Fibroblast of villous mesenchyme (primary cell): ENCODE measurements at regions not wholly inside any gene's neighbourhood (a gene's known extent, or its start where the extent isn't known, plus 50 kb on each side); places are given as distances from the start of the nearest gene placed in this dataset.

Experiments used
- DNase-seq: peaks from one replicate; pipeline ENCODE4 v3.0.0-alpha.2; 2010; ENCODE audit warnings: low read depth
- H3K4me3 ChIP-seq: 2 replicates; pipeline ENCODE4 v1.5.1; 2011; ENCODE audit warnings: low read depth, mild to moderate bottlenecking, low read length
- CTCF ChIP-seq: IDR thresholded peaks from 2 replicates; pipeline ENCODE4 v1.5.1; 2012; ENCODE audit warnings: low read depth, mild to moderate bottlenecking, low read length; ENCODE audit not compliant: insufficient read depth

- DNase-seq: peak; percentile 80
- TF ChIP-seq CTCF: no peak
- no peak overlapping the region for H3K4me3 ChIP-seq
Measured at GRCh38 chr9:80797831-80798688, 891.3 kb downstream of the TLE1 start.

GRCh38 chr9:80797101-80797829, 892.1 kb downstream of the TLE1 start:
- H3K4me3 ChIP-seq: no peak overlapping the region
- peak; percentile 7 for DNase-seq
- no peak for TF ChIP-seq CTCF

GRCh38 chr9:80796632-80797031, 892.7 kb downstream of the TLE1 start:
- no peak overlapping the region for H3K4me3 ChIP-seq
- no peak for DNase-seq
- TF ChIP-seq CTCF: no peak

GRCh38 chr9:80794197-80794596, 895.1 kb downstream of the TLE1 start:
- DNase-seq: no peak
- no peak overlapping the region for H3K4me3 ChIP-seq
- TF ChIP-seq CTCF: no peak

- TF ChIP-seq CTCF: no peak
- no peak for DNase-seq
- H3K4me3 ChIP-seq: no peak overlapping the region
Measured at GRCh38 chr9:80793706-80794105, 895.6 kb downstream of the TLE1 start.

- DNase-seq: no peak
- no peak for TF ChIP-seq CTCF
Measured at GRCh38 chr9:80792726-80793125, 896.6 kb downstream of the TLE1 start.

More at GRCh38 chr9:80792726-80793125, 896.6 kb downstream of the TLE1 start:
- no peak overlapping the region for H3K4me3 ChIP-seq
